Renal pelvis (tissue), 1 donor: ENCODE measurements at regions not wholly inside any gene's neighbourhood (a gene's known extent, or its start where the extent isn't known, plus 50 kb on each side); places are given as distances from the start of the nearest gene placed in this dataset.
A peak's percentile ranks its signal among the peaks of the same experiment; 100 is the strongest.

Source experiments
- DNase-seq: peaks from one replicate; pipeline ENCODE4 v3.0.0-alpha.2; 2013

DNA sequence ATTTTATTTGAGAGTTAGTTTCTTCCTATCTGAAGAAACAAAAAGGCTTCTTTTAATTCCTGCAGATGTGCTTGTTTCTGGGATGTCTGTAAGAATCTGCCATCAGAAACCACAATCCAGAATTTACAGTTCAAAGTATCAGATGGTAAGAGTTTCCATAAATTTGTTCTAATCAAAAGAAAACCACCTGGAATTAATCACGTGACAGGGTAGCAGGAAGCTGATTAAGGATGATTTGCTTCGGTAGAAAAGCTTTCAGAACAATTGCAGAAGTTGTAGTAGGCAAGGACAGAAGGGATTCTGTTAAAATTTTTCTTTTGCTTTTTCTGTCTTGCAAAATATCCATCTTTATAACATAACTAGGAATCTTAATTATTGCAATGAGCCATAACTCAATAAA is 1975.1 kb upstream of the AGA start:
- no peak for DNase-seq

DNA sequence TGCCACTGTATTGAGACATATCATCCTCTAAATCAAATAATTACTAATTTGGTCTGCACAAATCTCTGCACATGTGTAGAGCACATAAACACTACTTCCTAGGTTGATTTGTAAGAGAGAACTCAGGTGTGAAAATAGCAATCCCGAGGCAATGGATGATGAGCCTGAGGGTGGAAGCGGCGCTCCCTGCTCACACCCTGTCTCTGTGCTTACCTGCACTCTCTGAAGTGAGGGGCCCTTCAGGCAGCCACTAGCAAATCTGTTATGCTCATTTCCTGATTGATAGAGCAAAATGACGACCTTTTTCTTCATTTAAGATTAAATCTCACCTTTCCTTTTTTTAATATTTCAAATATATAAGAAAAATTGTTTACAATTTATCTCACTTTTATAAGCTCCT is 1995.7 kb upstream of the AGA start:
- no peak for DNase-seq

DNA sequence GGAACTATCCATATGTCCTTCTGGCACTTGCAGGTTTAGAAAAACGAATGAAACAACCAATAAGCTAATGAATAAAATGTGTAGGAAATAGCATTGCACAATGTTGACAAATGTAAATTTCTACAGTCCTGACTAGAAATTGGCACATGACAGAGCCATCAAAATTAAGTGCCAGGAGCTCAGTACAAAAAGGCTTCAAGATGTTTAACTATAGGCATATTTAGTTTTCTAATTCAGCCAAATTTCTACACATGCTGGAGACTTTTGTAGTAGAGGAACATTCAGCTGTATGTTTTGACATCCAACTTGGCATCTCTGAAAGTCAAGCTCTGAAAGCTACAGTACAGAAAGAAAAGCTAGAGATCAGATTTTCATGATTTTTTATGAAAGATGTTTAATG is 1999.4 kb upstream of the AGA start:
- no peak for DNase-seq

DNA sequence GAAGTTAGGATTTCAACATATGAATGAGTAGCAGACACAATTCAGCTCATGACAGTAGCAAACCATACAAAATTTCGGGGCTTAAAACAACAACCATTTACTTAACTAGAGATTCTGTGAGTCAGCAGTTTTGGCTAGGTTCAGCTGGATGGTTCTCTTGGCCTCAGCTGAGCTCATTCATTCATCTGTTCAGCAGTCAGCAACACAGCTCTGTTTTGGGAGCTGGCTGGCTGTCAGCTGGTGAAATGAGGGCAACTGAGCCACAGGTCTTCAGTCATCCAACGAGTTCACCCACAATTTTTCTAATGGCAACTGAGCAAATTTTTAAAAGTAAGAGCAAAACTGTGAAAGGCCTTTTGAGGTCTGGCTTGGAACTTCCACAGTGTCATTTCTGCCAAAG is 2005.1 kb upstream of the AGA start:
- no peak for DNase-seq

DNA sequence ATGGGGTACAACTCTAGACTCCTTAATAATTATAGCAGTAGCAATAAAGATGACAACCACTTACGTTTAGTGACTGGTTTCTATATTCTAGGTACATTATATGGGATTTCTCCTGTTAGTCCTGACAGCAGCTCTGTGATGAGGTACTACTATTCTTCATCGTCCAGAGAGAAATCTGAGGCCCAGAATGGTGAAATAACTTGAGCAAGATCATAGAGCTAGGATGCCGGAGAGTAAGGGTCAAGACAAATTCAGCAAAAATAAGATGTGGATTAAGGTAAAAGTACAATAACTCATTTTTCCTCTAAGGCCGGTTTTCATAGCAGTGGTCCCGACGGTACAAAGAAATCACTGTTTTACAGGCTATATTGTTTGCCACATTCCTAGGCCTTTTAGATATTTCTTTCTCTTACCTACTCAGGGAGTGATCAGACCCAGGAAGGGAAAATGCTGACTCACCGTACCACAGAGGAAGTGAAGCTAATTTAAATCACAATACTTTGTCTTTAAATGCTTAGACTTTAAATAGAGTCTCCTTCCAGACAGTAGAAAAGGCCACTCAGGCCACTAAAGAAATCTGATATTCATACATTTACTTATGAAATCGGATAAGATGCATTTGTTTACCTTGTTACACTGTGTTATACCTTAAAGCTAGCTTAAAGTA is 2023.0 kb upstream of the AGA start:
- DNase-seq: no peak

DNA sequence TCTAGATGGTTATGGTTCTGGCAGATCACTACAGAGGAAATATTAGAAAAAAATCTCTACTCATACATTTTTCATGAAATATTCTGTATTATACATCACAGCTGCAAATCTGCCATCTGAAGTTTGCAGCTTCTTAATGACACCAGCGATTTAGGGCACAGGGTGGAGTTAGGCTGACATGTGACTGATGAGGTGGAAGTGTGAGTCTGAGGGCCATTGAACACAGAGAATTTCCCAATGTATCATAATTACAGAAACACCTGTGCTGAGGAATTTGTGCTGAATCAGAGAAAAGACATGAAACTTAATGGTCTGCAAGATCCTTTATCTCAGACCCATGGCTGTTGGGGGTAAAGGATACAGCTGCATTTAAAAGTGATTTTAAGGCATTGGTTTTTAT is 2025.6 kb upstream of the AGA start:
- DNase-seq: peak; percentile 9

DNA sequence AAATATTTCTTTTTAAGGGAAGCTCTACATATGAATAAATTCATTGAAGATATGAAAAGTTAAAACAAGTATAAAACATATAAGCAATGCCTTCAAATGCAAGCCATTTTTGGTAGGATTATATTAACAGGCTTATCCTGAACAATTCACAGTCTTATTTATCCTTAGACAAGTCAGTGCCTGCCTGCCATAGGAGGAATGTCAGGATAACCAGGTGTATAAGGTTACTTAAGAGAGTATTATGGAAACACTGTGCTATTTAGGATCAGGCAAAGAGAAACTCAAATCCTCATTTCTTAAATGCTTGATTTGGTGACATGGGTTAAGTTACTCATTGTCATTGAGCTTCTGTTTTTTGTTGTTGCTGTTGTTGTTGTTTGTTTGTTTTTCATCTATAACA is 2029.9 kb upstream of the AGA start:
- DNase-seq: no peak

DNA sequence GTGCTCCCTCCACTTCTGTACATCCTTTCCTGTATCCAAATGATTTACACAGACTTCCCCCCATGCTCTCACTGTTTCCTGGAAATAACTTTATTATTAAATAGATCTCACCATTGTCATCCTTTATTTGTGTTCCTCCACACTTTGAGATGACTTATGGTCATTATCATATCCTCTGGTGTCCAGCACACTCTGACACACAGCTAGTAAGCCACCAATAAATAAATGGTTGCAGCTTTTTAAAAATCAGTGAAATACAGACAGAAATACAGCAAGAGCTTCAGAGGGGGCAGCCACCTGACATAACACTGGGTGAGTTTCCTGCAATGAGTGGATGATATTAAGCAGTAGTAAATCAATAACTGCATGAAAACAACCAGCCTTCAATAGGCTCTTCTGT is 2036.4 kb upstream of the AGA start:
- no peak for DNase-seq

DNA sequence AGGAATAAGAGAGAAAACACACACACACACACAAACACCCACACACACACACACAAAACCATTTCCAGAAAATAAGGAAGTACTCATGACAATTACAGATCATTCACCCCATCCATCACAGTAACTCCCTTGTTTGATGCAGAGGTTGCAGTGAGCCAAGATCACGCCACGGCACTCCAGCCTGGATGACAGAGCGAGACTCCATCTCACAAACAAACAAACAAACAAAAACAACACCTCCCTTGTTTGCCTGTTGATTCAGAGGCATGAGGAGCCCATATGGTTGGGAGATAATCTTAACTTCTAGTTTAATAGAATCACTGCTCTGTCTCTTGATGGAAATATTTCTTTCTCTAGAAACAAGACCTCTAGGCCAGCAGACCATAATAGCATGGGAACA is 2043.5 kb upstream of the AGA start:
- DNase-seq: no peak

DNA sequence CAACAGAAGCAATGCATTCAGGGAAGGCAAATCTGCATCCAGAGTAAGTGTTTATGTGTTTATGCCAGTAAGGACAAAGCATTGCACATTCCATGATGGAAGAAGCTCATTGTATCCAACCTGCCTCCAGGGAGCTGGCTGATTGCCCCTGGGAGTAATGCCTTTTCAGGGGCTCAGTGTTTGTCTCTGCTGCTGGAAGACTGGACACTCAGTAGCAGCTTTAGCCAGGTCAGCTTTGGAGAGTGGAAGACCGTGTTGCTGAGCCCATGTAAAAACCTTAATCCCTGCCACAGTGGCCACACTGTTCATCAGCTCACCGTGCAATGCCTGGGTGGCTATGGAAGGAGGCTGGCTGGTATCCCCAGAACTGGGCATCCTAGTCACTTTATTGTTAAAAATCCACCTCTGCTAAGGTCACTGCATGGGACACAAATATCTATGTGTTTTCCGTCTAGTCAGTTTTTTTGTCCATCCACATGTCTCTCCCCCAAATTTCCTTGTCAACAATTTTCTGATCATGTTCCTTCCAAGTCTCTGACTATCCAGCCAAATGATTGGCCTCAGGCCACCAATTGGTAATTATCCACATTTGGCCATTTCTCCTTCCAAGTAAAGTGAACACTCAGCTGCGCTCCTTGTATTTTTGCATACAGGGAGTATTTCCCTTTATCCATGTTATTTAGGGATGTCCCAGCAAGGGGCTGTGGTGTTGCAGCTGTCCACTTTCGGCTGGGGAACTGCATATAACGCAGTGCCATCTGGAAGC is 2044.5 kb upstream of the AGA start:
- no peak for DNase-seq

DNA sequence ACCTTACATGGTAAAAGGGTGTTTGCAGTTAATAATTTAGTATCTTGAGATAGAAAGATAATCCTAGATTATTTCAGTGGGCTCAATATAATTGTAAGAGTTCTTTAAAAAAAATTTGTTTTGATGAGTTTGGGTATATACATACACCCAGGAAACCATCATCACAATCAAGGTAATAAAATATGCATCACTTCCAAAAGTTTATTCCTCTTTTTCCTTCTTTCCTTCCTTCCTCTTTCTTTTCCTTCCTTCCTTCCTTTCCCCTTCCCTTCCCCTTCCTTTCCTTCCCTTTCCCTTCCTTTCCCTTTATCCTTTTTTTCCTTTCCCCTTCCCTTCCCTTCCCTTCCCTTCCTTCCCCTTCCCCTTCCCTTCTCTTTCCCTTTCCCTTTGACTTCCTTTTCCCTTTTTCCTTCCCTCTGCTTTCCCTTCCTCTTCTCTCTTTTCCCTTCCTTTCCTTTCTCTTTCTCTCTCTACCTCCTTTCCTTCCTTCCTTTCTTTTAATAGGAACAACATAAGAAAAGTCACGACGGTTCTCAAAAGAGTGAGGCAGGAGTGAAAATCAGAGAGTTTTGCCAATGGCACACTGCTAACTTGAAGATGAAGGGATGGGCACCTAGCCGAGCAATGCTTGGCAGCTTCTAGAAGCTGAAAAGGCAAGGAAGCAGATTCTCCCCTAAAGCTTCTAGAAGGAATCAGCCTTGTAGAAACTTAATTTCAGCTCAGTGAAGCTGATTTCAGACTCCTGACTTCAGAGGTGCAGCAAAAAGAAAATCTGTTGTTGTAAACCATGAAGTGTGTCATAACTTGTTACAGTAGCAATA is 2050.2 kb upstream of the AGA start:
- no peak for DNase-seq

DNA sequence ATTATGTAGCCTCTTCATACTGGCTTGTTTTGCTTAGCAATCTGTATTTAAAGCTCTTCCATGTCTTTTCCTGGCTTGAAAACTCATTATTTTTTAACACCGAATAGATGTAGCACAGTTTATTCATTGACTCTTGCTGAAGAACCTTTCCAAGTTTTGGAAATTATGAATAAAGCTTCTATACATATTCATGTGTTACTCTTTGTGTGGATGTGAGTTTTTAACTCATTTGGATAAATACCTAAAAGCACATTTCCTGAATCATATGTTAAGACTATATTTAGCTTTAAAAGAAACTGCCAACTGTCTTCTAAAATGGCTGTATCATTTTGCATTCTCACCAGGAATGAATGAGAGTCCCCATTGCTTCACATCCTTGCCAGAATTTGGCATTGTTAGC is 2061.7 kb upstream of the AGA start:
- DNase-seq: no peak

DNA sequence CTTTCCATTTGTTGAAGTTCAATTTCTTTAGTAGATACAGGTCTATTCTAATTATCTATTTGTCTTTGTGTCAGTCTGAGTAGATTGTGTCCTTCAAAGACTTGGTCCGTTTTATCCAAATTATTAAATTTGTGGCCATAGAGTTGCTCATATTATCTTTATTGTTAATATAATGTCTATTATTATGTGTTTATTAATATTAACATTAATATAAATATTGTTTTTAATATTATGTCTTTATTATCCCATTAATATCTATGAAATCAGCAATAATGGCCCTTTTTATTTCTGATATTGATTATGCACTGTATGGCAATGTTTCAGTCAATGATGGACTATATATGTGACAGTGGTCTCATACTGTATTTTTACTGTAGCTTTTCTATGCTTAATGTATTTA is 2067.3 kb upstream of the AGA start:
- DNase-seq: no peak

DNA sequence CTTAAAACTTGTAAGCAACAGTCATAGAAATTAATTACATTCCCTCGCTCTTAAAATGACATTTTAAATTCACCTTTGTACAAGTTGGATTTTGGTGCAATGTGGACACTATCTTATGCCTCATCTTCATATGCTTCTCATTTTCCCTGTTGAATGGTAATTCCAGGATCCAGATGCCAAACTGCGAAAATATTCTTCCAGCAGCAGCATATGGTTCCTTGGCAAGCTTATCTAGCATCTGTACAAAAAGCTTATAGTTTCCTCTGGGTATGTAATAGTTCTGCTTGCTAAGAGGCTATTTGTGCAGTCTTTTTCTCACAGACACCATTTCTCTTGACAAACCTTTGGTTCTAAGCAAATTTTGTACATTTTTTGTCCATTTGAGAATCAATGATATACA is 2079.7 kb upstream of the AGA start:
- no peak for DNase-seq

DNA sequence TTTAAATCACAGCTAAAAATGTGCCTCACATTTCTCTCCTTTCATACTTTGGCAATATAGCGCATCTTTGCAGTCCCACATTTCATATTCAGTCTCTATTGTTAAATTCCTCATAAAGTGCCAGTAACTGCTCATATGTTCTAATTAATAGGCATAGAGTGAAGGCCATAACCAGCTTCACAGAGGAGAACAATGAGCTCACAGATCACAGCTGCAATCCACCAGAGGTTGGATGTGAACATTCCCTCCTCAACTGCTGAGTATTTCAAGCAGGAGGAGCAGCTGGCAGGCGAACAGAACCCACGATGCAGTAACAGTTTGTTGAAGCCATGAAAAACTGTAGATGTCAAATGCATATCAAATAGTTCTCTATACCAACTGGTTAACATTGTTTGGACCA is 2088.7 kb upstream of the AGA start:
- DNase-seq: no peak

DNA sequence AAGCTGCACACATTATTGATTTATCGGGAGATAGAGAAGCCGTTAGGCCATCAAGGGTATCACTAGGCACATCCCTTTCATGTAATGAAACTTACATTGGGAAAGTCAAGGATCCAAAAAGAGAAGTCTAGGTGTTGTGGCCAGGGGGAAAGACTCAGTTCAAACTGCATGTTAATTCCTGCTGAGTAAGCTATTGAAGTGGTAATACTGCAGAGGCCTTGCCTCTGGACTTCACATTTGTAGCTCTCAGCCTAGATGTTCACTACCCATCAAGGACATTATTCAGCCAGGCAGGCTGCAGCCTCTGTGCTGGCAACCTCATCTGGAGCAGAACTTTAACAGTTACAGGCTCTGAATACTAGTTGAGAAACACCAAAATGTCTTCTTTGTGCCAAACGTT is 2094.5 kb upstream of the AGA start:
- no peak for DNase-seq

DNA sequence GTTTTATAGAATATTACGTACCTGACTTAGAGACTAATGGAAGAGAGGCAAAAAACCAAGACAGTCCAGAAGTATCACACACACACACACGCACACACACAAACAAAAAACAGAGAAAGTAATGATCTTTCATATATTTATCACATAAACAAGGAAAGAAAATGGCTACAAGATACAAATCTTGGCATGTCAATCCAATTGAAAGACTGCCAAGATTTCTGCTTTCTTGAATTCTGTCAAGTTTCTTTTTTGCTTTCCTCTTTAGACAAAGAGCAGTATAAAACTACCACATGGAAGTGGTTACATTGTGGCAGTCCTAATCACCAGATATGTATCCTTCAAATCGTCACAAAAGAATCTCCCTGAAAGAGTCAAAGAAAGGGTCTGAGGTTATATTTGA is 2097.4 kb upstream of the AGA start:
- no peak for DNase-seq

DNA sequence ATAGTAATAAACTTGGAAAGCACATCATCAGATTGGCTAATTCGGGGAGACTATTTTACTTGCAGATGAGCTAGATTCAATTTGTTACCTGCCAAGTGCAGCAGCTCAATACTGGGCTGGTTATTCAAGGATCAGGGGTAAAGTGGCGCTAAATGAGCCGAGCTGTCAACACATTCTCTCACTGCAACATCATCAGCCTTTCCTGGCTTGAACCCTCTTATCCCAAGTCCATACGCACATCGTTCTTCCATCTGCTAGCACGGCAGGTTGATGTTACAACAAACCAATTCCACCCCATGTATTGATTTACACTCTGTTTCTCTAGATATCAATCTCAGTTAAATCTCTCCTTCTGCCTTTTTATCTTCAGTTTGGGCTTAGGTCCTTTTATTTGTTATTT is 2101.5 kb upstream of the AGA start:
- DNase-seq: no peak

DNA sequence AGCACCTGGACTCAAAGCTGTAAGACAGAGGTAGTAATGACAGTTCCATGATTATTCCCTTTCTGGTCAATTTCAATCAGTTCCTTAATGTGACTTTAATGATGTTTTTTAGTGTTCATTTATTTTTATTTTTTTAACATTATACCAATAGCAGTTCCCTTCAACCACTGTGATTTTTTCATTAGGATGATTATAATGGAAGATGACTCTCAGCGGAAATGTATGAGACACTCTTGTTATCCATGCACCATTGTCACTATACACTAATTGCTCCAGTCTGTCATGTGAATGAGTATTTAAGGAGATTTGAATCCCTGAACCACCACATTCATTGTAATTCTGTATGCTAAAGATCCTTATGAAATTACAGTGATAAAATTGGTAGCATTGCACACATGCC is 2102.3 kb upstream of the AGA start:
- DNase-seq: no peak

DNA sequence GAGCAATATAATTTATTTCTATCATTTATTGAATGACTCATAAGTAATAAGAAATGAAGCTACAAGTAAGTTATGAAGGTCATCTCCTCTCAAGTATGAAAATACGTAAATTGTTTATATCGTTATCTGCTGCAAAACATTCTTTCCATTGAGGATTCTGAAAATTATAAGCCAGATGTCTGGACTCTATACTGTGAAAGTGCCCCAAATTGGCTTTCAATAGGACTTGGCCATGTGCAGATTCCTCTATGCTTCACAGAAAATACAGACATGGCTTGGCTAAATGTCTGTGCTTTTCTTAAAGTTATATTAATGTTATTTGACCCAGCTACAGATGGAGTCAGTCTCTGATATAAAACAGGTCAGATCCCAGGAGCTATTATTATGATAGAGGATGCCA is 2109.9 kb upstream of the AGA start:
- no peak for DNase-seq

DNA sequence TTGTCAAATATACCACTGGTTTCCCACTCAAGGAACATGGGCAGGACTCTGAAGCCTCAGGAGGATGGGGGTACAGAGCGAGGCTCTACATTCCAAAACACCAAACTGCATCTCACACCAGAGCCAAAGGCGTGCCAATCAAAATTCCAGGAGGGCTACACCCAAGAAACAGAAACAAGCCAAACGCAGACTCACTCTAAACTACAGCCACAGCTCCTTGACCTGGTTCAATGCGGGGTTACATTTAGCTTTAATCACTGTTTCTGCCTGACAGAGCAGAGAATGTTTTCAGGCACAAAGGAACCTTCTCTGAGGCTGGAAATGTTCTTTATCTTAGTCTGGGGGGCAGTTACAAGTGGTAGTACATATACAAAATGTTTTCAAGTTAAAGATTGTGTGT is 2121.5 kb upstream of the AGA start:
- no peak for DNase-seq

DNA sequence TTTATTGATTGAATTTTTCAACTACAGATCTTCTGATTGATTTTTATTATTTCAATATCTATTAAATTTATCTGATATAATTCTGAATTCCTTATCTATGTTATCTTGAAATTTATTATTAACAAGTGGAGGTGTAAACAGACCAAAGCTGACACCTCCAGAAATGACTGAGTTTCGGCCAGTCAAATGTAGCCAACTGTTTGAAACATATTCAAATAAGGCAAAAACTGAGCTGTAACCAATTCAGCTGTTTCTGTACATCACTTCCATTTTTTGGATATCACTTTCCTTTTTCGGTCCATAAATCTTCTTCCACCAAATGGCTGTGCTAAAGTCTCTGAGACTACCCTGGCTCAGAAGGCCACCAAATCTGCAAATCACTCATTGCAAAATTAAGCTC is 2127.3 kb upstream of the AGA start:
- DNase-seq: no peak
